K562 (cell line): ENCODE measurements at regions not wholly inside any gene's neighbourhood (a gene's known extent, or its start where the extent isn't known, plus 50 kb on each side); places are given as distances from the start of the nearest gene placed in this dataset.

Source experiments
- ATAC-seq: fragments of 200-7000 bp; cut with Tn5 transposase; 3 replicates; pipeline ENCODE4 v1.9.1; 2020; ENCODE audit warnings: moderate library complexity
- BruUV-seq: library from RNA; stranded (reverse); fragments of 400-500 nt; replicated peaks from 2 replicates; lab custom pipeline; 2021; lab: Mats Ljungman, UMichigan
- CTCF ChIA-PET: fragments of 300-600 bp; formaldehyde crosslinking; extraction: SDS; loops from one replicate; lab custom pipeline; 2021; ENCODE audit warnings: low intra/inter-chr PET ratio; lab: Yijun Ruan, JAX
- POLR2A ChIA-PET: fragments of 300-600, 350-650 bp; sonication (Branson Sonifier 250); formaldehyde crosslinking; extraction: SDS; loops from one replicate; lab custom pipeline; 2021; ENCODE audit warnings: antibody characterized with exemption, inconsistent platforms; lab: Yijun Ruan, JAX
- DNase-seq, 4 experiments: peaks; one replicate each; pipeline versions ENCODE4 v3.0.0 to v3.0.0-alpha.2; 2011 to 2018; ENCODE audit warnings: low spot score in 3 of 4, mixed read lengths in 3 of 4; ENCODE audit errors: extremely low read depth in 1 of 4
- FAIRE-seq: peaks from 2 replicates; lab custom pipeline; 2011; peaks lifted over from hg19 to GRCh38; lab: Jason Lieb, UNC
- H2AFZ ChIP-seq: 2 replicates; pipeline ENCODE4 v1.6.0; 2011; ENCODE audit warnings: low read depth, low read length, control low read depth, inconsistent platforms
- H3K27ac ChIP-seq: fragments of 200-600 bp; 3 replicates; pipeline ENCODE4 v1.8.0; 2011; ENCODE audit warnings: low read depth, mild to moderate bottlenecking, control low read depth, inconsistent platforms, low read length, moderate library complexity, mixed read lengths; ENCODE audit errors: extremely low read depth
- H3K27me3 ChIP-seq, 2 experiments: fragments of 300-600 bp in 1 of 2; 2 replicates in 1 of 2; 3 replicates in 1 of 2; pipeline versions ENCODE4 v1.6.0 to v1.8.0; 2011; ENCODE audit warnings: inconsistent platforms in 2 of 2, low read length in 2 of 2, mild to moderate bottlenecking in 1 of 2, mixed read lengths in 1 of 2, moderate library complexity in 1 of 2; ENCODE audit not compliant: control insufficient read depth in 2 of 2, insufficient read depth in 2 of 2
- H3K36me3 ChIP-seq: fragments of 300-600 bp; 3 replicates; pipeline ENCODE4 v1.8.0; 2011; ENCODE audit warnings: mild to moderate bottlenecking, low read length, inconsistent platforms; ENCODE audit not compliant: control insufficient read depth, insufficient read depth
- H3K4me1 ChIP-seq, 2 experiments: fragments of 200-600 bp in 1 of 2; replicated peaks in 1 of 2; 2 replicates in 1 of 2; 3 replicates in 1 of 2; pipeline versions ENCODE4 v1.5.1 to v1.8.0; 2011; ENCODE audit warnings: inconsistent platforms in 2 of 2, low read length in 2 of 2, mild to moderate bottlenecking in 1 of 2, mixed read lengths in 1 of 2, moderate library complexity in 1 of 2; ENCODE audit not compliant: control insufficient read depth in 2 of 2, insufficient read depth in 2 of 2
- H3K4me2 ChIP-seq: 2 replicates; pipeline ENCODE4 v1.6.1; 2011; ENCODE audit warnings: low read length, control low read depth, inconsistent platforms, mixed read lengths; ENCODE audit not compliant: insufficient read depth
- H3K4me3 ChIP-seq: fragments of 200-600 bp; sonication (generic), shearing (Covaris generic); 2 replicates; pipeline ENCODE4 v1.5.1; 2016; ENCODE audit warnings: control low read depth, inconsistent platforms
- H3K79me2 ChIP-seq: fragments of 200-600 bp; 3 replicates; pipeline ENCODE4 v1.8.0; 2011; ENCODE audit warnings: low read length, inconsistent platforms; ENCODE audit not compliant: control insufficient read depth, insufficient read depth
- H3K9ac ChIP-seq, 2 experiments: 2 replicates each; pipeline versions ENCODE4 v1.6.0 to v1.6.1; 2011; ENCODE audit warnings: low read depth in 2 of 2, low read length in 2 of 2, control low read depth in 1 of 2, inconsistent platforms in 1 of 2, mild to moderate bottlenecking in 1 of 2, mixed read lengths in 1 of 2; ENCODE audit not compliant: insufficient read depth in 1 of 2
- H3K9me1 ChIP-seq: one replicate; pipeline ENCODE4 v1.6.0; 2011; ENCODE audit warnings: inconsistent platforms, mild to moderate bottlenecking, low read length, moderate library complexity; ENCODE audit not compliant: control insufficient read depth, insufficient read depth
- H3K9me3 ChIP-seq: replicated peaks from 2 replicates; pipeline ENCODE4 v1.5.1; 2011; ENCODE audit warnings: low read depth, low read length, inconsistent platforms; ENCODE audit not compliant: control insufficient read depth, insufficient read depth
- H4K20me1 ChIP-seq: replicated peaks from 2 replicates; pipeline ENCODE4 v1.6.1; 2011; ENCODE audit warnings: low read length, inconsistent platforms, mixed read lengths; ENCODE audit not compliant: control insufficient read depth, insufficient read depth
- CEBPB ChIP-seq: fragments of 450-650 bp; IDR thresholded peaks from 2 replicates; pipeline ENCODE4 v1.6.1; 2016; ENCODE audit warnings: missing genetic modification characterization, missing compliant biosample characterization
- CEBPG ChIP-seq, 3 experiments: fragments of 200-800 bp in 1 of 3; sonication (Bioruptor generic) in 1 of 3; sonication (generic) in 1 of 3; formaldehyde crosslinking in 1 of 3; IDR thresholded peaks in 2 of 3; conservative IDR thresholded peaks in 1 of 3; 2 replicates each; pipeline versions ENCODE4 v1.6.1 to v1.8.0; 2016 to 2022; ENCODE audit warnings: missing compliant biosample characterization in 2 of 3, missing genetic modification characterization in 2 of 3, mild to moderate bottlenecking in 1 of 3, missing genetic modification reagents in 1 of 3
- TCF7 ChIP-seq: sonication (generic); IDR thresholded peaks from 2 replicates; pipeline ENCODE4 v1.6.1; 2016; ENCODE audit warnings: antibody characterized with exemption, borderline replicate concordance
- ZNF398 ChIP-seq: fragments of 250-450 bp; sonication (Bioruptor Pico); IDR thresholded peaks from 2 replicates; pipeline ENCODE4 v1.8.0; 2021; ENCODE audit warnings: moderate library complexity, mild to moderate bottlenecking, inconsistent platforms
- WGBS: fragments of 100-300 bp; shearing (Covaris generic); methylation state at CpG from one replicate; pipeline ENCODE4 v1.1.6; 2016; ENCODE audit warnings: low coverage, mixed read lengths; ENCODE audit not compliant: insufficient coverage; ENCODE audit errors: missing lambda C conversion rate; 5-methylcytosine and 5-hydroxymethylcytosine counted together
- in situ Hi-C: fragments of 300-500 bp; cut with MboI; formaldehyde crosslinking; loops from 4 replicates; pipeline ENCODE4 v1.15.0; 2018; ENCODE audit warnings: inconsistent platforms, mixed read lengths
- intact Hi-C: fragments of 100-400 bp; cut with micrococcal nuclease; formaldehyde crosslinking; loops from 2 replicates; pipeline ENCODE4 v1.14.2; 2022

DNA sequence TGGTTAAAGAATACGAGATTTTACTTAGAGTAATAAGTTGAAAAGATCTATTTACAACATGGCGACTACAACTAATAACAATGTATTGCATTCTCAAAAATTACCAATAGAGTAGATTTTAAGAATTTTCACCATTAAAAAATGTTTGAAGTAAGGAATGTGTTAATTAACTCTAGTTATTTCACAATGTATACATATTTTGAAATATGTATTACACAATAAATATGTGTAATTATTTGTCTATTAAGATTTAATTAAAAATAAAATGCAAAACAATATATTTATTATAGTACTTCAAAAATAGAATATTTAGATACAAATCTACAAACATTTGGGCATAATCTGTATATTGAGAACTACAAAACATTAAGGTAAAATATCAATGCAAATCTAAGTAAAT lies 1326.3 kb upstream of the CDH6 start:
- Histone ChIP-seq H3K27ac (no peak overlapping the region), H3K36me3 (no peaks in the 10 kb centered on the region), H3K27me3 (no peaks in the 10 kb centered on the region), H3K4me2 (no peak overlapping the region), H3K79me2 (no peaks in the 10 kb centered on the region), H3K4me1 (no peaks in the 10 kb centered on the region), H3K9me1 (no peaks in the 10 kb centered on the region), H2AFZ (no peak overlapping the region), H4K20me1 (no peaks in the 10 kb centered on the region), H3K9ac (no peak overlapping the region), H3K4me3 (no peak overlapping the region), H3K9me3 (no peaks in the 10 kb centered on the region)
- ChIA-PET POLR2A (no interaction called here), CTCF (no interaction called here)
- whole genome bisulfite sequencing = 13% methylated on average over 2 of the region's 2 CpGs
- no TSS peak for BruUV-seq
- FAIRE-seq (no peak), ATAC-seq (no peak), DNase-seq (no peak)
- intact Hi-C loops = no loop called here
- TF ChIP-seq CEBPB (tag) = peak; percentile 66
- no peak for TF ChIP-seq TCF7
- no peak for TF ChIP-seq CEBPG (CRISPR knock-in tag; IDR thresholded peaks at IDR 0.05)
- peak in 1 of 2 experiments; percentile 79; a peak in 3 of 4 replicates for TF ChIP-seq CEBPG (tag; conservative IDR thresholded peaks at IDR 0.05 in 1 of 2, IDR thresholded peaks at IDR 0.05 in 1 of 2)
- TF ChIP-seq ZNF398 (CRISPR knock-in tag) = no peak
- in situ Hi-C loops = no loop called here
